NT2/D1 (cell line): ENCODE measurements at regions not wholly inside any gene's neighbourhood (a gene's known extent, or its start where the extent isn't known, plus 50 kb on each side); places are given as distances from the start of the nearest gene placed in this dataset.
"Not testable (repeated sequence)": the region's sequence is repeated elsewhere in the genome, so short reads cannot be mapped to it uniquely, and the experiment has no call there.

Experiments used
- DNase-seq: peaks from one replicate; pipeline ENCODE4 v3.0.0-alpha.2; 2011; ENCODE audit warnings: low read depth, low spot score
- H3K27me3 ChIP-seq: 2 replicates; pipeline ENCODE4 v1.6.0; 2011; ENCODE audit warnings: mild to moderate bottlenecking; ENCODE audit not compliant: insufficient read length, insufficient read depth
- H3K36me3 ChIP-seq: 2 replicates; pipeline ENCODE4 v1.6.1; 2011; ENCODE audit warnings: mild to moderate bottlenecking, low read length, mixed read lengths; ENCODE audit not compliant: insufficient read depth, insufficient read length
- H3K4me1 ChIP-seq: 2 replicates; pipeline ENCODE4 v1.5.1; 2011; ENCODE audit not compliant: insufficient read depth, insufficient read length
- H3K4me3 ChIP-seq: 2 replicates; pipeline ENCODE4 v1.5.1; 2011; ENCODE audit warnings: low read depth; ENCODE audit not compliant: insufficient read length
- H3K9ac ChIP-seq: 2 replicates; pipeline ENCODE4 v1.6.0; 2011; ENCODE audit warnings: low read depth; ENCODE audit not compliant: insufficient read length
- H3K9me3 ChIP-seq: 2 replicates; pipeline ENCODE4 v1.5.1; 2011; ENCODE audit warnings: mild to moderate bottlenecking, low read length; ENCODE audit not compliant: insufficient read depth
- SUZ12 ChIP-seq: IDR thresholded peaks from 2 replicates; pipeline ENCODE4 v1.6.1; 2011; ENCODE audit not compliant: insufficient read length, insufficient read depth; ENCODE audit errors: extremely low read depth
- YY1 ChIP-seq: IDR thresholded peaks from 2 replicates; pipeline ENCODE4 v1.6.1; 2011; ENCODE audit not compliant: insufficient read length, insufficient read depth
- ZNF274 ChIP-seq: IDR thresholded peaks from 2 replicates; pipeline ENCODE4 v1.6.1; 2011; ENCODE audit warnings: mild to moderate bottlenecking, low read depth, low read length

DNA sequence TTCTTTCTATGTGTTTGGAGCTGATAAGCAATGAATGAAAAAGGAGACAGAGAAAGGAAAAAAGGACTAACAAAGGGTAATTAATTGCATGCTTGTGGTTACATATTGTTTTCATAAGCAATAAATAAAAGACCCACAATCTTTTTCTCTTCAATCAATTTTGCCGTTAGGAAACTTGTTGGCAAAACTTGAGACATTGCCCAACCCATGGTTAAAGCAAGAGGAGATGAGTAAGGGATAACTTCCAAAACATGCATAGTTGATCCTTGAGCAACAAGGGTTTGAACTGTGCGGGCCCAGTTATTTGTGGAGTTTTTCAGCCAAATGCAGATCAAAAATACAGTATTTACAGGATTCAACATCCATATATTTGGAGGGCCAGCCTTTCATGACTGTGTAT lies 572.4 kb downstream of the AMY1C start:
- Histone ChIP-seq H3K36me3 (no peaks in the 10 kb centered on the region), H3K4me3 (no peak overlapping the region), H3K27me3 (no peaks in the 10 kb centered on the region), H3K4me1 (no peaks in the 10 kb centered on the region), H3K9me3 (no peaks in the 10 kb centered on the region), H3K9ac (no peak overlapping the region)
- TF ChIP-seq YY1 (no peak), SUZ12 (no peak), ZNF274 (no peak)
- DNase-seq: no peak

- TF ChIP-seq SUZ12: no peak
- no peak for TF ChIP-seq YY1
- no peak for TF ChIP-seq ZNF274
- DNase-seq: no peak
- Histone ChIP-seq H3K27me3 (no peaks in the 10 kb centered on the region), H3K9me3 (no peaks in the 10 kb centered on the region), H3K4me3 (no peak overlapping the region), H3K36me3 (no peaks in the 10 kb centered on the region), H3K9ac (no peak overlapping the region), H3K4me1 (no peaks in the 10 kb centered on the region)
Observed at GRCh38 chr1:104329278-104329677, 579.6 kb downstream of the AMY1C start.

GRCh38 chr1:104331763-104332162 lies 582.1 kb downstream of the AMY1C start:
- Histone ChIP-seq H3K9ac (no peak overlapping the region), H3K27me3 (no peaks in the 10 kb centered on the region), H3K9me3 (no peaks in the 10 kb centered on the region), H3K4me3 (no peak overlapping the region), H3K36me3 (no peaks in the 10 kb centered on the region), H3K4me1 (no peaks in the 10 kb centered on the region)
- TF ChIP-seq YY1 (no peak), SUZ12 (no peak), ZNF274 (no peak)
- no peak for DNase-seq

GRCh38 chr1:104337927-104338326 lies 588.2 kb downstream of the AMY1C start:
- H3K9me3 ChIP-seq, DNase-seq, H3K4me3 ChIP-seq, H3K4me1 ChIP-seq, H3K27me3 ChIP-seq, H3K36me3 ChIP-seq, H3K9ac ChIP-seq: not testable (repeated sequence)

GRCh38 chr1:104341944-104342343 lies 592.2 kb downstream of the AMY1C start:
- no peaks in the 10 kb centered on the region for H3K36me3 ChIP-seq
- H3K27me3 ChIP-seq: no peaks in the 10 kb centered on the region
- DNase-seq: no peak
- H3K9ac ChIP-seq: no peak overlapping the region
- no peak overlapping the region for H3K4me3 ChIP-seq
- no peaks in the 10 kb centered on the region for H3K9me3 ChIP-seq
- no peaks in the 10 kb centered on the region for H3K4me1 ChIP-seq
- TF ChIP-seq YY1: no peak
- no peak for TF ChIP-seq SUZ12
- TF ChIP-seq ZNF274: no peak

DNA sequence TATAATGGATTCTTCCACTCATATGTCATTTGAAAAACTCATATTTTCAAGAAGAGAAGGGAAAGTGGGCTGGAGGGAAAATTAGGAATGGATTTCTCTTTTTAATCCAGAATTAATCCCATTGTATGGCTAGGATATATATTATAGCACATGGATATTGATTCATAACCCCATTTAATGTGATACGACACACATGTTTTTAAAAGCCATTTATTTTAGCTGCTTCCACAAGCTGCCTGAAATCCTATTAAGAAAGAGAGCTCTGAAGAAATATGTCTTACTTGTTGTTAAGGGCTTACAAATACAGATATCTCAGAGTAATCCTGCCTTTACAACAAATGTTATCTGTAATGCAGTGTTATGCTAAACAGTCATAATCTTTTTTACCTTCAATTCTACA lies 598.6 kb downstream of the AMY1C start:
- H3K9ac ChIP-seq: no peak overlapping the region
- DNase-seq: no peak
- H3K27me3 ChIP-seq: no peaks in the 10 kb centered on the region
- TF ChIP-seq YY1 (no peak), ZNF274 (no peak), SUZ12 (no peak)
- H3K4me1 ChIP-seq: no peaks in the 10 kb centered on the region
- H3K9me3 ChIP-seq: no peaks in the 10 kb centered on the region
- H3K4me3 ChIP-seq: no peak overlapping the region
- H3K36me3 ChIP-seq: no peaks in the 10 kb centered on the region

DNA sequence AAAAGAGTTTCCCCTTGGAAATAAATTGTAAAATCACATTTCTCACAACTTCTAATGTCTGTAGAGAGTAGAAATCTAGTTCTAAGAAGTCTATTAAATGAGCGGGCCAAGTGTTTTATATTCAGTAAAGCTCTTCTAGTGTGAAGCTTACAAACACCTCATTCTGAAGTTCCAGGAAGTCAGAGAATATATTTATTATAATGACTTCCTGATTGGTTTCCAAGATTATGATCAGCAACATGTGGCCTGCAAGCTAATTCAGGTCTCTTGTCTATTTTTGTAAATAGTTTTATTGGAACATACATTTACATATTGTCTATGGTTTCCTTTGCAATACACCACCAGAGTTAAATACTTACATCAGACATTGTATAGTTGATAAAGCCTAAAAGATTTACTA lies 603.9 kb downstream of the AMY1C start:
- DNase-seq: no peak
- Histone ChIP-seq H3K9ac (no peak overlapping the region), H3K4me3 (no peak overlapping the region), H3K4me1 (no peaks in the 10 kb centered on the region), H3K9me3 (no peaks in the 10 kb centered on the region), H3K36me3 (no peaks in the 10 kb centered on the region), H3K27me3 (no peaks in the 10 kb centered on the region)
- TF ChIP-seq SUZ12: no peak
- TF ChIP-seq YY1: no peak
- TF ChIP-seq ZNF274: no peak

- no peaks in the 10 kb centered on the region for H3K36me3 ChIP-seq
- no peaks in the 10 kb centered on the region for H3K9me3 ChIP-seq
- no peak overlapping the region for H3K4me3 ChIP-seq
- no peaks in the 10 kb centered on the region for H3K4me1 ChIP-seq
- no peak for TF ChIP-seq ZNF274
- no peak for TF ChIP-seq YY1
- no peak for TF ChIP-seq SUZ12
- DNase-seq: no peak
- no peak overlapping the region for H3K9ac ChIP-seq
- no peaks in the 10 kb centered on the region for H3K27me3 ChIP-seq
Observed at GRCh38 chr1:104358086-104358485, 608.4 kb downstream of the AMY1C start.

DNA sequence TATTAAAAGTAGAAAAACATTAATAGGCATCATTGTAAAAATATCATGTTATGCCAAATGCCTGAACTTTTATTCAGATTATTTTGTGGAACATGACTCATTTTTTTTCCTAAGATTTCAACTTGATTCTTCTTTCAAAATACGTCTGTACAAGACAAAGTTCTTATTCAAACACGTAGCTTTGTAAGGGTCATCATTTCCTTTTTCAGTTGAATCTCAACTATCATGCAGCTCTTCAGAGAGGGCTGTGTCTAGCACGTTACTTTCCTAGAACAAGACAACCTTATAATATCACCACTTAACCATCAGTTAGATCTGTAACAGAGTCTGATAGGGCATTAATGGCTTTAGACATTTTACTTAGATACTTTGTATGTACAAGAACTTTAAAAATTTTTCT lies 608.9 kb downstream of the AMY1C start:
- Histone ChIP-seq H3K27me3 (no peaks in the 10 kb centered on the region), H3K9me3 (no peaks in the 10 kb centered on the region), H3K4me3 (no peak overlapping the region), H3K9ac (no peak overlapping the region), H3K36me3 (no peaks in the 10 kb centered on the region), H3K4me1 (no peaks in the 10 kb centered on the region)
- no peak for DNase-seq
- no peak for TF ChIP-seq YY1
- no peak for TF ChIP-seq ZNF274
- no peak for TF ChIP-seq SUZ12
